GM19043 (cell line): ENCODE measurements at regions not wholly inside any gene's neighbourhood (a gene's known extent, or its start where the extent isn't known, plus 50 kb on each side); places are given as distances from the start of the nearest gene placed in this dataset.
A peak's percentile ranks its signal among the peaks of the same experiment; 100 is the strongest.
"Not testable (repeated sequence)": the region's sequence is repeated elsewhere in the genome, so short reads cannot be mapped to it uniquely, and the experiment has no call there.

Experiments
- ATAC-seq: cut with Tn5 transposase; IDR thresholded peaks from one replicate; pipeline ENCODE4 v1.9.1; 2021; ENCODE audit warnings: low read depth; ENCODE audit not compliant: unreplicated experiment

- no peak for ATAC-seq
Measured at GRCh38 chr5:87762631-87763030, 349.9 kb upstream of the CCNH start.

- ATAC-seq: no peak
Measured at GRCh38 chr5:87756951-87757350, 344.2 kb upstream of the CCNH start.

- no peak for ATAC-seq
Measured at GRCh38 chr5:87755360-87755759, 342.6 kb upstream of the CCNH start.

GRCh38 chr5:87754009-87754757, 341.5 kb upstream of the CCNH start:
- ATAC-seq: no peak

- ATAC-seq: no peak
Measured at GRCh38 chr5:87752362-87752761, 339.6 kb upstream of the CCNH start.

GRCh38 chr5:87751824-87752223, 339.1 kb upstream of the CCNH start:
- no peak for ATAC-seq

GRCh38 chr5:87746891-87747377, 334.2 kb upstream of the CCNH start:
- ATAC-seq: no peak

GRCh38 chr5:87746341-87746740, 333.6 kb upstream of the CCNH start:
- ATAC-seq: no peak

GRCh38 chr5:87741881-87742280, 329.2 kb upstream of the CCNH start:
- no peak for ATAC-seq

- no peak for ATAC-seq
Measured at GRCh38 chr5:87735923-87736322, 323.2 kb upstream of the CCNH start.

GRCh38 chr5:87733897-87734296, 321.2 kb upstream of the CCNH start:
- ATAC-seq: no peak

- ATAC-seq: no peak
Measured at GRCh38 chr5:87732875-87733768, 320.4 kb upstream of the CCNH start.

GRCh38 chr5:87729781-87730180, 317.1 kb upstream of the CCNH start:
- no peak for ATAC-seq

GRCh38 chr5:87722286-87722685, 309.6 kb upstream of the CCNH start:
- no peak for ATAC-seq

GRCh38 chr5:87718224-87718925, 305.6 kb upstream of the CCNH start:
- ATAC-seq: not testable (repeated sequence)

GRCh38 chr5:87717761-87718160, 305.0 kb upstream of the CCNH start:
- ATAC-seq: no peak

GRCh38 chr5:87705876-87706275, 293.1 kb upstream of the CCNH start:
- ATAC-seq: no peak

GRCh38 chr5:87686975-87687374, 274.2 kb upstream of the CCNH start:
- peak; percentile 78 for ATAC-seq

- ATAC-seq: no peak
Measured at GRCh38 chr5:87686018-87686417, 273.3 kb upstream of the CCNH start.

- no peak for ATAC-seq
Measured at GRCh38 chr5:87674235-87674634, 261.5 kb upstream of the CCNH start.

GRCh38 chr5:87671146-87671545, 258.4 kb upstream of the CCNH start:
- no peak for ATAC-seq
